HG03108 (cell line): ENCODE measurements at regions not wholly inside any gene's neighbourhood (a gene's known extent, or its start where the extent isn't known, plus 50 kb on each side); places are given as distances from the start of the nearest gene placed in this dataset.

Source experiments
- ATAC-seq: cut with Tn5 transposase; IDR thresholded peaks from one replicate; pipeline ENCODE4 v1.9.1; 2021; ENCODE audit warnings: moderate library complexity; ENCODE audit not compliant: unreplicated experiment

- ATAC-seq = no peak
Observed at GRCh38 chr7:88515301-88515700, 208.6 kb upstream of the STEAP4 start.

DNA sequence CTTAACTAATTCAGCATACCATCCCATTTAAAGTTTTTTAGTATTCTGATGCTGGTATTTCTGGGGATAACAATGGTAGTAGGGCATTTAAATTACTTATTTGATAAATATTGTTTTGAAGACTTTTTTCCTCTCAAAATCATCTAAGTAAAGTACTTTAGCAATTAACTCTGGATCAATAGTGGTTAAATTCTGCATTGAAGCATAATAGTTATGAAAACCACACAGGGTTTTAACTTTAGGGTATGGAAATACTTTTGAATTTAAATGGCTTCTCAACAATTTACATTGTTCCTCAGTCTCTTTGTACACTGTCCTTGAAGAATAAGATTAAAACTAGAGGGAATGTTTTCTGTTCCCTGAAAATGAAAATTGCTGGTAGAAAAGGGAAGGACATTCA, 202.6 kb upstream of the STEAP4 start:
- no peak for ATAC-seq

- ATAC-seq = no peak
Observed at GRCh38 chr7:88500131-88500530, 193.4 kb upstream of the STEAP4 start.

- no peak for ATAC-seq
Observed at GRCh38 chr7:88495881-88496725, 189.4 kb upstream of the STEAP4 start.

DNA sequence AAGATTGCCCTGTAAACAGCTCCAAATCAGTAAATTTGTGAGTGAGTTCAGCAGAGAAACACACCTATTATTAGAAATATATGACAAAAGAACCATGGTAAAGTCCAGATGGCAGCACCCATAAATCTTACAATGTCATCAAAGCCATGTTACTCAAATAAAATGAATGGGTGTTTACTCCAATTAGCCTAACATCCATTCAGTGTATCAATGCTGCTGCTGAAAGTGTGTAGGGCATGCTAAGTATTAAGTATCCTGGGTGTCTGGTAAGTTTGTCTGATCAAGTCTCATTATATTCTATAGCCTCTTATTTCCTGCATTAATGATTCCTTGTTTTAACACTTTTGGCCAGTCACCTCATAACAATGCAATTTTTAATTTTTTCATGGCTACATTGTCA, 185.5 kb upstream of the STEAP4 start:
- no peak for ATAC-seq

DNA sequence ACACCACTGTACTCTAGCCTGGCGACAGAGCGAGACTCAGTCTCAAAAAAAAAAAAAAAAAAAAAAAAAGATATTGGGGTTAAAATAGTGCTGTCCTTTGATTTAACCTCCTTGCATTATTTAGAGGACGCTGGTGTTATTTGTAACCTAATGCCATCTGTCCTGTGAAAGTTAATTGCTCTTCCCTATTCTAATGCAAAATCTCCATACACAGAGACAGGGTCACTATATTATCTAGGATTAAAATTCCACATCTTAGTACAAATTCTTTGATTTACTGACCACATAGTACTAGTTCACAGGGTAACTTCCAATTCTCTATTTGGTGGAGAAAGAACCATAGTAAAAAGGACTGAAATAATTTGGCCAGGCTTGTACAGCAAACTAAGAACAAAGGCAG, 184.2 kb upstream of the STEAP4 start:
- ATAC-seq = no peak

DNA sequence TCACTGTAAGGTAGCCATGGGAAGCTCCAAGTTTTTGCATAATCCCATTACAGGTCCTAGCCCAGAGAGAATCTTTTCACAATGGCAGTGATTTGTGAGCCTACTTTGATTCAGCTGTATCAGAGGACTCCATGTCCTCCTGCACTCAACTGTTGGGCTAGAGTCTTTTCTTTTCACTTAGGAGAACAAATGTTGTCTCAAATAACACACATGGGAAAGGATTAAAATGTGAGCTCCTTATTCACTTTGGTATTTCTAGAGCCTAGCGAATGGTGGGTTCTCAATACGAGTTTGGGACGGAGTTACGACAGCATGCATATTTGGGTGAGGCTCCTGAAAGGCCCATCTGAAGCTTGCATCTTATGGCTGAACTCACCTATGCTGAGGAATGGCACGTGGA, 183.5 kb upstream of the STEAP4 start:
- no peak for ATAC-seq

GRCh38 chr7:88485821-88486220, 179.1 kb upstream of the STEAP4 start:
- no peak for ATAC-seq

DNA sequence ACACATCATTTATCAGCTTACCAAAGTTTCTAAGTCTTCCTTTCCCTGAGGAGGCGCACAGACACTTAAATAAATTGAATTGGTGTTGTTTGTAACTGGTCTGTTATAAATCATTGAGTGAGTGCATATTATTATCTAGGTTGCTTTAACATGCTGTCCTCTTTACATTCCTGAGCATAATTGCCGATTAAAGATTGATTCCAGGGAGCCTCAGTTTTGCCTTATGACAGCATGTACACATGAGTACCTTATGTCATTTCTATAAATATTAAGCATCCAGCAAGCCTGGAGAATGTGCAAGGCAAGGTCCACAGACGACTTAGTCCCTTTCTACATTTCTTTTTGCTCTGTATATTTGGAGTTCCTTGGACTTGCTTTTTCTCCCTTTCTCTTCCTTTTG, 177.9 kb upstream of the STEAP4 start:
- ATAC-seq = no peak

- no peak for ATAC-seq
Observed at GRCh38 chr7:88480896-88481295, 174.2 kb upstream of the STEAP4 start.

GRCh38 chr7:88480271-88480670, 173.6 kb upstream of the STEAP4 start:
- no peak for ATAC-seq

- ATAC-seq = no peak
Observed at GRCh38 chr7:88477976-88478375, 171.3 kb upstream of the STEAP4 start.

- no peak for ATAC-seq
Observed at GRCh38 chr7:88465600-88465999, 158.9 kb upstream of the STEAP4 start.

DNA sequence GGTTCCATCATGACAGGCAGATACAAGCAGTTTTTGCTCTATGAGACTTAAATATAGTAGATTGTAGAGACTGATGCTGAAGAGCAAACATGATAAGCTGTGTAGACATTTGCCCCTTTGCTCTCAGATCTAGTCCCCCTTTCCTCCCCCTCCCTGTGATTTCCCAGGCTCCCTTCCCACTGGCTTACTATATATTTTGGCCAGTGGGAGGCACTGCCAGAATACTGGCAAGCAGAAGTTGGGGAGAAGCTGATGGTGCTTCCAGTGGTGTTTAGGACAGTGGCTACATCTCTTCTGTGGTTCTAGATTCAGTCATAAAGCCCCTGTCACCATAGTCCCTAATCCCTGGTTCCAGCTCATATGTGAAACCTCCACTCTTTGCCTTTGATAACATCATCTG, 156.1 kb upstream of the STEAP4 start:
- no peak for ATAC-seq

GRCh38 chr7:88460650-88461049, 154.0 kb upstream of the STEAP4 start:
- ATAC-seq = no peak

GRCh38 chr7:88458946-88459345, 152.3 kb upstream of the STEAP4 start:
- ATAC-seq = no peak

DNA sequence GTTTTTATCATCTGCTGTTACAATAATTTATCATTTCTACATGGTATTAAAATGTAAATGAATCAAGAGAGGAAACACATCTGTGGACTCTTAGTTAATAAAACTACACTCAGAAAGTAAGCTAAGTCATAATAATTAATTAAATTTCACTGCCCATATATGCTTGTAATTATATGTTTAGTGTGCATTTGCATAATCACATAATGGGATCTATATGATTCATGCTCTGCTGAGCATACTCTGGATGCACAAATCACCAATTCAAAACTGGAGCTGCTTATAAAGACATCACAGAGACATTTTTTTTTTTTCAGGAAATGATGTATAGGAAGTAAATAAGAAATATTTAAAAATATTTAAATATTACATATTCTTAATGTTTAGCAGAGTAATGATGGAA, 151.6 kb upstream of the STEAP4 start:
- no peak for ATAC-seq

- no peak for ATAC-seq
Observed at GRCh38 chr7:88457320-88457719, 150.6 kb upstream of the STEAP4 start.

GRCh38 chr7:88456490-88456889, 149.8 kb upstream of the STEAP4 start:
- no peak for ATAC-seq

DNA sequence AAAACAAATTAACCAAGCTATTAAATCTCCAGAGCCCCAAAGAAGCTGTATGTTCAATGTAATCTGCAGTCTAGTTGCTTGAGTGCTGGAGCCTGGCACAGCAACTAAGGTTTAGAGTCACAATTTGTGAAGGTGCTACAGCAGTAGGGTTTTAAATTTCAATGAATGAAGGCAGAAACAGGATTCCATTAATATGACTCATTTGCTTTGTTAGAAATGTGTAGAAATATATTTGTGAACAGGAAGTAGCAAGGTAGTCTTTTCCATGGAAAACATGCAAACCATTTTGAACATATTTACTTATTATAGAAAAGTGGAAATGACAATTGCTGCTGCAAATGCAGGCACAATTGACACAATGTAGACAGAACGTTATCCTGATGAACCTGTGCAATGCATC, 149.0 kb upstream of the STEAP4 start:
- no peak for ATAC-seq

- ATAC-seq = no peak
Observed at GRCh38 chr7:88452646-88453045, 146.0 kb upstream of the STEAP4 start.

DNA sequence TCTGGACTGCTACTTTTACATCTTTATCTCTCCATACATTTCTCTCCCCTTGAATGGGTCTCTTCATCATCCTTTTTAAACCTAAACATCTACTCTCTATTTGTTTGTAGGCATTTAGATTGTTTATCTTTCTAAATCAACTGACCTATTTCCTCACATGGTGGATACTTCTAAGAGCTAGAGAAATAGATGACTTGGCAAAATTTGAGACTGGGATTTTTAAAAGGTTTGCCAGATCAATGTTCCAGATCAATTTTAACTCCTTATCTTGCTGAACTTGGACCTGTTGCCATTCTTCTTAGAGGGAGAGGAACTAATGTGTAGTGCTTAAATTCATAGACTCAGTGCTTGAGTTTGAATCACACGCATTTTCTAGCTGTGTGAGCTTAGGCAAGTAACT, 144.2 kb upstream of the STEAP4 start:
- no peak for ATAC-seq

DNA sequence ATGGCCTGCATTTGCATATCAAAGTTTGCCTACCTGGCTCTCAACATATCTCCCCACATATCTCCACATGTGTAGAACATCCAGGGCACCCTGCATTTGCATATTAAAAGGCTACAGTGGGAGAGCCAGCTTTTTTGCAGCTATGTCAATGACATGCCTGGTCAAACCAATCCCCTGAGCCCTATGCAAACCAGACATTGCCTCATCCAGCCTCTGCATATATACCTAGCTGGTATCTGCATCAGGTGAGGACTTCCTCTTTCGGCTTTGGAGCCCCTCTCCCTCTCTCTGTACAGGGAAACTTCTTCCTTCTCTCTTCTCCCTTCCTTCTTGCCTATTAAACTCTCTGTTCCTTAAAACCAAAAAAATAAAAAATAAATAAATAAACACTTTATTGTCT, 142.7 kb upstream of the STEAP4 start:
- no peak for ATAC-seq
